SK-N-SH treated with all-trans-retinoic acid at 6 μM for 48 hours (cell line): ENCODE measurements at regions not wholly inside any gene's neighbourhood (a gene's known extent, or its start where the extent isn't known, plus 50 kb on each side); places are given as distances from the start of the nearest gene placed in this dataset.

Source experiments
- ATAC-seq: fragments of 200-7000 bp; cut with Tn5 transposase; 3 replicates; pipeline ENCODE4 v1.9.1; 2020; ENCODE audit warnings: mild to moderate bottlenecking, moderate library complexity
- ARNTL ChIP-seq: fragments of 450-650 bp; formaldehyde crosslinking; IDR thresholded peaks from 2 replicates; pipeline ENCODE4 v1.5.0; 2020; ENCODE audit warnings: low read depth, mild to moderate bottlenecking, moderate library complexity, borderline replicate concordance
- BACH2 ChIP-seq: fragments of 250-450 bp; sonication (Bioruptor Pico); IDR thresholded peaks from 2 replicates; pipeline ENCODE4 v1.9.0; 2021; ENCODE audit warnings: mild to moderate bottlenecking, borderline replicate concordance
- CSDC2 ChIP-seq: fragments of 250-450 bp; sonication (Bioruptor Pico); IDR thresholded peaks from 2 replicates; pipeline ENCODE4 v1.5.0; 2020; ENCODE audit warnings: mild to moderate bottlenecking, moderate library complexity
- GLIS3 ChIP-seq: fragments of 250-450 bp; sonication (Bioruptor Pico); IDR thresholded peaks from 2 replicates; pipeline ENCODE4 v1.5.0; 2020; ENCODE audit warnings: mild to moderate bottlenecking, moderate library complexity
- ISL1 ChIP-seq: fragments of 250-450 bp; sonication (Bioruptor Pico); IDR thresholded peaks from 2 replicates; pipeline ENCODE4 v2.1.2; 2022; ENCODE audit warnings: mild to moderate bottlenecking, moderate library complexity
- OSR1 ChIP-seq: fragments of 250-450 bp; sonication (Bioruptor Pico); IDR thresholded peaks from 2 replicates; pipeline ENCODE4 v1.8.0; 2022; ENCODE audit warnings: moderate library complexity, mild to moderate bottlenecking, inconsistent platforms
- PPARA ChIP-seq: fragments of 250-450 bp; sonication (Bioruptor Pico); IDR thresholded peaks from 2 replicates; pipeline ENCODE4 v1.5.0; 2020; ENCODE audit warnings: mild to moderate bottlenecking, borderline replicate concordance
- RARB ChIP-seq: fragments of 250-450 bp; sonication (Bioruptor Pico); IDR thresholded peaks from 2 replicates; pipeline ENCODE4 v1.8.0; 2021; ENCODE audit warnings: mild to moderate bottlenecking, moderate library complexity
- SNAI2 ChIP-seq: fragments of 250-450 bp; sonication (Bioruptor Pico); IDR thresholded peaks from 2 replicates; pipeline ENCODE4 v1.5.0; 2020; ENCODE audit warnings: mild to moderate bottlenecking, moderate library complexity
- TCF4 ChIP-seq: fragments of 250-450 bp; sonication (Bioruptor Pico); IDR thresholded peaks from 2 replicates; pipeline ENCODE4 v1.8.0; 2021; ENCODE audit warnings: mild to moderate bottlenecking, moderate library complexity, borderline replicate concordance
- TOX ChIP-seq: fragments of 250-450 bp; sonication (Bioruptor Pico); IDR thresholded peaks from 2 replicates; pipeline ENCODE4 v1.8.0; 2021; ENCODE audit warnings: mild to moderate bottlenecking, moderate library complexity, borderline replicate concordance
- ZC3H10 ChIP-seq: fragments of 250-450 bp; sonication (Bioruptor Pico); IDR thresholded peaks from 2 replicates; pipeline ENCODE4 v1.5.1; 2021; ENCODE audit warnings: mild to moderate bottlenecking, moderate library complexity
- ZFP3 ChIP-seq: fragments of 250-450 bp; sonication (Bioruptor Pico); IDR thresholded peaks from 2 replicates; pipeline ENCODE4 v1.5.0; 2020; ENCODE audit warnings: mild to moderate bottlenecking, moderate library complexity
- ZFP30 ChIP-seq: fragments of 450-650 bp; formaldehyde crosslinking; IDR thresholded peaks from 2 replicates; pipeline ENCODE4 v1.5.0; 2022; ENCODE audit warnings: mild to moderate bottlenecking, moderate library complexity
- ZNF565 ChIP-seq: fragments of 450-650 bp; formaldehyde crosslinking; conservative IDR thresholded peaks from 2 replicates; pipeline ENCODE4 v1.5.0; 2020; ENCODE audit warnings: low read depth, mild to moderate bottlenecking, moderate library complexity
- ZNF70 ChIP-seq: fragments of 450-650 bp; formaldehyde crosslinking; IDR thresholded peaks from 2 replicates; pipeline ENCODE4 v1.5.0; 2020; ENCODE audit warnings: mild to moderate bottlenecking, moderate library complexity
- ZNF8 ChIP-seq: fragments of 450-650 bp; formaldehyde crosslinking; IDR thresholded peaks from 2 replicates; pipeline ENCODE4 v1.5.0; 2020; ENCODE audit warnings: mild to moderate bottlenecking, moderate library complexity
- TF ChIP-seq, protein P1 (sequence below): fragments of 250-450 bp; sonication (Bioruptor Pico); IDR thresholded peaks from 2 replicates; pipeline ENCODE4 v1.5.0; 2020; ENCODE audit warnings: mild to moderate bottlenecking, moderate library complexity
- TF ChIP-seq, protein P2 (sequence below): fragments of 250-450 bp; sonication (Bioruptor Pico); IDR thresholded peaks from 2 replicates; pipeline ENCODE4 v1.8.0; 2020; ENCODE audit warnings: mild to moderate bottlenecking, moderate library complexity, borderline replicate concordance
- TF ChIP-seq, protein P3 (sequence below): fragments of 250-450 bp; sonication (Bioruptor Pico); IDR thresholded peaks from 2 replicates; pipeline ENCODE4 v1.5.1; 2021; ENCODE audit warnings: mild to moderate bottlenecking, moderate library complexity
- TF ChIP-seq, protein P4 (sequence below): fragments of 250-450 bp; sonication (Bioruptor Pico); IDR thresholded peaks from 2 replicates; pipeline ENCODE4 v1.8.0; 2021; ENCODE audit warnings: low read depth, mild to moderate bottlenecking, moderate library complexity, borderline replicate concordance

DNA sequence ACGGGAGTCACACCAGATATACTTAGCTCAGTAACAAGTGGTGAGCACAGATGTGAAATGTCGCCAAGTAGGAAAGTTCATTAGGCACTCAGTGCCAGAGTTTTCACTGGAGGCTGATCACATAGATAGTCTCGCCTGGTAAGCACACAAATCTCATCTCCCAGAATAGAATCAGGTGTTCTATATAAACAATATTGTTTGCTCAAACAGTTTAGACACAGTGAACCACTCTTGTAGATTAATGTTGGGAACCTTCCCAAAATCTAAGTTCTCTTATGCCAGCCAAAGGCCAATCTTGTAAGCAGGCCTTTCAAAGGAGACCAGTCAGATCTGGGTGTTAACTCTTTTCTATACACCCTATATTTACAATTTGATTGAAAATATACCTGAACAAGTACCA, 716.5 kb upstream of the GRM3 start:
- TF ChIP-seq ZC3H10 (CRISPR knock-in tag) = no peak
- no peak for TF ChIP-seq CSDC2 (CRISPR knock-in tag)
- no peak for TF ChIP-seq SNAI2 (CRISPR knock-in tag)
- no peak for TF ChIP-seq TOX
- TF ChIP-seq PPARA (CRISPR knock-in tag) = no peak
- TF ChIP-seq ZNF565 (CRISPR knock-in tag) = no peak
- no peak for TF ChIP-seq ARNTL (CRISPR knock-in tag)
- TF ChIP-seq RARB (CRISPR knock-in tag) = no peak
- TF ChIP-seq ZFP3 = no peak
- TF ChIP-seq TCF4 (CRISPR knock-in tag) = no peak
- no peak for TF ChIP-seq GLIS3 (CRISPR knock-in tag)
- no peak for TF ChIP-seq ZNF8
- no peak for TF ChIP-seq ZNF70 (CRISPR knock-in tag)
- TF ChIP-seq, protein P1, sequence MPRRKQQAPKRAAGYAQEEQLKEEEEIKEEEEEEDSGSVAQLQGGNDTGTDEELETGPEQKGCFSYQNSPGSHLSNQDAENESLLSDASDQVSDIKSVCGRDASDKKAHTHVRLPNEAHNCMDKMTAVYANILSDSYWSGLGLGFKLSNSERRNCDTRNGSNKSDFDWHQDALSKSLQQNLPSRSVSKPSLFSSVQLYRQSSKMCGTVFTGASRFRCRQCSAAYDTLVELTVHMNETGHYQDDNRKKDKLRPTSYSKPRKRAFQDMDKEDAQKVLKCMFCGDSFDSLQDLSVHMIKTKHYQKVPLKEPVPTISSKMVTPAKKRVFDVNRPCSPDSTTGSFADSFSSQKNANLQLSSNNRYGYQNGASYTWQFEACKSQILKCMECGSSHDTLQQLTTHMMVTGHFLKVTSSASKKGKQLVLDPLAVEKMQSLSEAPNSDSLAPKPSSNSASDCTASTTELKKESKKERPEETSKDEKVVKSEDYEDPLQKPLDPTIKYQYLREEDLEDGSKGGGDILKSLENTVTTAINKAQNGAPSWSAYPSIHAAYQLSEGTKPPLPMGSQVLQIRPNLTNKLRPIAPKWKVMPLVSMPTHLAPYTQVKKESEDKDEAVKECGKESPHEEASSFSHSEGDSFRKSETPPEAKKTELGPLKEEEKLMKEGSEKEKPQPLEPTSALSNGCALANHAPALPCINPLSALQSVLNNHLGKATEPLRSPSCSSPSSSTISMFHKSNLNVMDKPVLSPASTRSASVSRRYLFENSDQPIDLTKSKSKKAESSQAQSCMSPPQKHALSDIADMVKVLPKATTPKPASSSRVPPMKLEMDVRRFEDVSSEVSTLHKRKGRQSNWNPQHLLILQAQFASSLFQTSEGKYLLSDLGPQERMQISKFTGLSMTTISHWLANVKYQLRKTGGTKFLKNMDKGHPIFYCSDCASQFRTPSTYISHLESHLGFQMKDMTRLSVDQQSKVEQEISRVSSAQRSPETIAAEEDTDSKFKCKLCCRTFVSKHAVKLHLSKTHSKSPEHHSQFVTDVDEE (CRISPR knock-in tag) = no peak
- TF ChIP-seq, protein P2, sequence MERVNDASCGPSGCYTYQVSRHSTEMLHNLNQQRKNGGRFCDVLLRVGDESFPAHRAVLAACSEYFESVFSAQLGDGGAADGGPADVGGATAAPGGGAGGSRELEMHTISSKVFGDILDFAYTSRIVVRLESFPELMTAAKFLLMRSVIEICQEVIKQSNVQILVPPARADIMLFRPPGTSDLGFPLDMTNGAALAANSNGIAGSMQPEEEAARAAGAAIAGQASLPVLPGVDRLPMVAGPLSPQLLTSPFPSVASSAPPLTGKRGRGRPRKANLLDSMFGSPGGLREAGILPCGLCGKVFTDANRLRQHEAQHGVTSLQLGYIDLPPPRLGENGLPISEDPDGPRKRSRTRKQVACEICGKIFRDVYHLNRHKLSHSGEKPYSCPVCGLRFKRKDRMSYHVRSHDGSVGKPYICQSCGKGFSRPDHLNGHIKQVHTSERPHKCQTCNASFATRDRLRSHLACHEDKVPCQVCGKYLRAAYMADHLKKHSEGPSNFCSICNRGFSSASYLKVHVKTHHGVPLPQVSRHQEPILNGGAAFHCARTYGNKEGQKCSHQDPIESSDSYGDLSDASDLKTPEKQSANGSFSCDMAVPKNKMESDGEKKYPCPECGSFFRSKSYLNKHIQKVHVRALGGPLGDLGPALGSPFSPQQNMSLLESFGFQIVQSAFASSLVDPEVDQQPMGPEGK (CRISPR knock-in tag) = no peak
- no peak for ATAC-seq

DNA sequence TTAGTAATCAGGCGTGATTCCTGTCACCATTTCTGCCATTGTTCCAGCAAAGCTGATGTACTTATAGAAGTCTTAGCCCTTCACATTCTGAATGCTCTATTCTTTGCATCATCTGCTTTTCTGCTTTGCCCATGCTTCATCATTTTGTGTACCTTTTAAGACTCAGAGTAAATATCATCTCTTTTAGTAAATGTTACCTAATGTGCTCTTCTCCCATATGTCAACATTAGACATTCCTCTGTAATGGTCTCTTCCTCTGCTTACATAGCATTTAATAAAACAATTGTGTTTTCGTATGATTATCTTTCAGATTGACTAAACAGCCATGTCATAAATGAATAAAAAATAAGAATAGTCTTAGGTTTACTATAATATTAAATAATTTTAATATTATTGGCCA, 719.6 kb upstream of the GRM3 start:
- TF ChIP-seq, protein P2 (CRISPR knock-in tag) = no peak
- TF ChIP-seq ZC3H10 (CRISPR knock-in tag) (no peak), RARB (CRISPR knock-in tag) (no peak), TCF4 (CRISPR knock-in tag) (no peak), SNAI2 (CRISPR knock-in tag) (no peak), ZFP3 (no peak), ZFP30 (CRISPR knock-in tag) (no peak), GLIS3 (CRISPR knock-in tag) (no peak)
- TF ChIP-seq, protein P3, sequence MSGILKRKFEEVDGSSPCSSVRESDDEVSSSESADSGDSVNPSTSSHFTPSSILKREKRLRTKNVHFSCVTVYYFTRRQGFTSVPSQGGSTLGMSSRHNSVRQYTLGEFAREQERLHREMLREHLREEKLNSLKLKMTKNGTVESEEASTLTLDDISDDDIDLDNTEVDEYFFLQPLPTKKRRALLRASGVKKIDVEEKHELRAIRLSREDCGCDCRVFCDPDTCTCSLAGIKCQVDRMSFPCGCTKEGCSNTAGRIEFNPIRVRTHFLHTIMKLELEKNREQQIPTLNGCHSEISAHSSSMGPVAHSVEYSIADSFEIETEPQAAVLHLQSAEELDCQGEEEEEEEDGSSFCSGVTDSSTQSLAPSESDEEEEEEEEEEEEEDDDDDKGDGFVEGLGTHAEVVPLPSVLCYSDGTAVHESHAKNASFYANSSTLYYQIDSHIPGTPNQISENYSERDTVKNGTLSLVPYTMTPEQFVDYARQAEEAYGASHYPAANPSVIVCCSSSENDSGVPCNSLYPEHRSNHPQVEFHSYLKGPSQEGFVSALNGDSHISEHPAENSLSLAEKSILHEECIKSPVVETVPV = no peak
- no peak for ATAC-seq

DNA sequence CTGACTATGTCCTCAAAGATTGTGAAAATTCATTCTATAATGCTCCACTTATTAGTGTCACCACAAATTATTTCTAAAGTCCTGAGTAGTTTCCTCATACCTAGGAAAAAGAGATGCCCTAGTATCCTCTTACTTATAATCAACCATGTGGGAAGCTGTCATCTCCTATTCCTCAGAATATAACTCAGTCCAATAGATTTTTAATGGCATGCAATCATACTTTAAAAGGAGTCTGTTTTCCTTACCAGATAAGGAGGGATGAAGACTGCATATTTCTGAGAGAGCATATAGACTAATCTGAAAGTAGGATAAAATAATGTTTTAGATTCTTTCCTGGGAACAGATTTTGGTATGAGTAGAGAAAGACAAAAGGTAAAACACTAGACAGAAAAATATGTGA, 727.7 kb upstream of the GRM3 start:
- TF ChIP-seq, protein P2 (CRISPR knock-in tag) = no peak
- TF ChIP-seq, protein P4, sequence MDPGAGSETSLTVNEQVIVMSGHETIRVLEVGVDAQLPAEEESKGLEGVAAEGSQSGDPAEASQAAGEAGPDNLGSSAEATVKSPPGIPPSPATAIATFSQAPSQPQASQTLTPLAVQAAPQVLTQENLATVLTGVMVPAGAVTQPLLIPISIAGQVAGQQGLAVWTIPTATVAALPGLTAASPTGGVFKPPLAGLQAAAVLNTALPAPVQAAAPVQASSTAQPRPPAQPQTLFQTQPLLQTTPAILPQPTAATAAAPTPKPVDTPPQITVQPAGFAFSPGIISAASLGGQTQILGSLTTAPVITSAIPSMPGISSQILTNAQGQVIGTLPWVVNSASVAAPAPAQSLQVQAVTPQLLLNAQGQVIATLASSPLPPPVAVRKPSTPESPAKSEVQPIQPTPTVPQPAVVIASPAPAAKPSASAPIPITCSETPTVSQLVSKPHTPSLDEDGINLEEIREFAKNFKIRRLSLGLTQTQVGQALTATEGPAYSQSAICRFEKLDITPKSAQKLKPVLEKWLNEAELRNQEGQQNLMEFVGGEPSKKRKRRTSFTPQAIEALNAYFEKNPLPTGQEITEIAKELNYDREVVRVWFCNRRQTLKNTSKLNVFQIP (CRISPR knock-in tag) = no peak
- TF ChIP-seq ZFP30 (CRISPR knock-in tag) (no peak), ARNTL (CRISPR knock-in tag) (no peak), BACH2 (CRISPR knock-in tag) (no peak), ZNF565 (CRISPR knock-in tag) (no peak), ISL1 (CRISPR knock-in tag) (no peak), TCF4 (CRISPR knock-in tag) (no peak), CSDC2 (CRISPR knock-in tag) (no peak), PPARA (CRISPR knock-in tag) (no peak), OSR1 (no peak), RARB (CRISPR knock-in tag) (no peak), GLIS3 (CRISPR knock-in tag) (no peak)
- TF ChIP-seq, all 23 proteins: peak for 0

More for the DNA sequence above, 727.7 kb upstream of the GRM3 start:
- ATAC-seq = no peak
